LNCaP clone FGC (cell line): ENCODE measurements at regions not wholly inside any gene's neighbourhood (a gene's known extent, or its start where the extent isn't known, plus 50 kb on each side); places are given as distances from the start of the nearest gene placed in this dataset.

Experiments
- DNase-seq: peaks from one replicate; pipeline ENCODE4 v3.0.0-alpha.2; 2011; ENCODE audit warnings: low read depth
- H3K4me3 ChIP-seq: 2 replicates; pipeline ENCODE4 v1.5.1; 2011; ENCODE audit warnings: mild to moderate bottlenecking, low read depth, low read length, control low read depth
- TF ChIP-seq, protein P1 (sequence below): IDR thresholded peaks from 2 replicates; pipeline ENCODE4 v1.5.1; 2012; ENCODE audit warnings: mild to moderate bottlenecking; ENCODE audit not compliant: control insufficient read depth, insufficient read depth; ENCODE audit errors: extremely low read depth

DNA sequence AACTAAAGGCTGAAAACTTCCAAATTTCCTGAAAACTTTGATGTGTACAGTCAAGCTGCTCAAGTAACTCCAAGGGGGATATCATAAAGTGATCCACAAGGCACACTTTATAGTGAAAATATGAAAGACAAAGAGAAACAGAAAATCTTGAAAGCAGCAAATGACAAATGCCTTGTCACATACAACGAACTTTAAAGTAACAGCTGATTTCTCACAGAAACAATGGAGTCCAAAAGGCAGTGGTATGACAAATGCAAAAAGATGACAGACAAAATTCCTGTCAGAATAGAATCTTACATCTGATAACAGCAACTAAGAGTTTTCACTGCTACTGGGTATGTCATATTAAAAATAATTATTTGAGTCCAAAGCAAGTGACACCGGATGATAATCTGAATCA lies 1602.3 kb upstream of the PRR20A start:
- TF ChIP-seq, protein P1, sequence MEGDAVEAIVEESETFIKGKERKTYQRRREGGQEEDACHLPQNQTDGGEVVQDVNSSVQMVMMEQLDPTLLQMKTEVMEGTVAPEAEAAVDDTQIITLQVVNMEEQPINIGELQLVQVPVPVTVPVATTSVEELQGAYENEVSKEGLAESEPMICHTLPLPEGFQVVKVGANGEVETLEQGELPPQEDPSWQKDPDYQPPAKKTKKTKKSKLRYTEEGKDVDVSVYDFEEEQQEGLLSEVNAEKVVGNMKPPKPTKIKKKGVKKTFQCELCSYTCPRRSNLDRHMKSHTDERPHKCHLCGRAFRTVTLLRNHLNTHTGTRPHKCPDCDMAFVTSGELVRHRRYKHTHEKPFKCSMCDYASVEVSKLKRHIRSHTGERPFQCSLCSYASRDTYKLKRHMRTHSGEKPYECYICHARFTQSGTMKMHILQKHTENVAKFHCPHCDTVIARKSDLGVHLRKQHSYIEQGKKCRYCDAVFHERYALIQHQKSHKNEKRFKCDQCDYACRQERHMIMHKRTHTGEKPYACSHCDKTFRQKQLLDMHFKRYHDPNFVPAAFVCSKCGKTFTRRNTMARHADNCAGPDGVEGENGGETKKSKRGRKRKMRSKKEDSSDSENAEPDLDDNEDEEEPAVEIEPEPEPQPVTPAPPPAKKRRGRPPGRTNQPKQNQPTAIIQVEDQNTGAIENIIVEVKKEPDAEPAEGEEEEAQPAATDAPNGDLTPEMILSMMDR, result no peak
- no peak for DNase-seq
- no peak overlapping the region for H3K4me3 ChIP-seq

DNA sequence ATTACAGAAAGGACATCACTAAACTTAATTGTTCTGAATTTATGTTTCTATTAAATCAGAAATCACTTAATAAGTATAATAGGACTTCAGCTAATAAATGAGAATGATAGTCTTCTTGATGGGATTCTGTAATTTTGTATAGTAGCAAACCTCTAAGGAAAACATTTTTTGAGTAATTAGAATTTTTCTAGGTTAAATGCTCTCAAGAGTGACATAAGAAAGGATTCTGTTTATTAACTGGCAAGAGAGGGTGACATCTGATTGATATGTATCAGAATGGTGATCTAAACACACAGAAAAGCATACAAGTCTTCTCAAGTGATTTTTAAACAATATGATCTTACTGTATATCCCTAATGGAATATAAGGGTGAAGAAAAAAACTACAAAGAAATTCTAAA lies 1597.7 kb upstream of the PRR20A start:
- TF ChIP-seq, protein P1, result no peak
- DNase-seq, result no peak
- no peak overlapping the region for H3K4me3 ChIP-seq

DNA sequence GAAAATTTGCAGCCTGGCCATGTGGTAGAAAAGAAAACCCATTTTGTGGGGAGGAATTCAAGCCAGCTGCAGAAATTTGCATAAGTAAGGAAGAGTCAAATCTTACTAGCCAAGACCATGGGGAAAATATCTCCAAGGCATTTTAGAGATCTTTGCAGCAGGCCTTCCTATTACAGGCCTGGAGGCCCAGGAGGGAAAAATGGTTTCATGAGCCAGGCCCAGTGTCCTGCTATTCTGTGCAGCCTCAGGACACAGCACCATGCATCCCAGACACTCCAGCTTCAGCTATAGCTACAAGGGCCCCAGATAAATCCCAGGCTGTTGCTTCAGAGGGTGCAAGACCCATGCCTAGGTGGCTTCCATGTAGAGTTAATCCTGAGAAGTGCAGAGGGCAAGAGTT lies 1590.1 kb upstream of the PRR20A start:
- no peak for DNase-seq
- TF ChIP-seq, protein P1, result no peak
- H3K4me3 ChIP-seq, result no peak overlapping the region

DNA sequence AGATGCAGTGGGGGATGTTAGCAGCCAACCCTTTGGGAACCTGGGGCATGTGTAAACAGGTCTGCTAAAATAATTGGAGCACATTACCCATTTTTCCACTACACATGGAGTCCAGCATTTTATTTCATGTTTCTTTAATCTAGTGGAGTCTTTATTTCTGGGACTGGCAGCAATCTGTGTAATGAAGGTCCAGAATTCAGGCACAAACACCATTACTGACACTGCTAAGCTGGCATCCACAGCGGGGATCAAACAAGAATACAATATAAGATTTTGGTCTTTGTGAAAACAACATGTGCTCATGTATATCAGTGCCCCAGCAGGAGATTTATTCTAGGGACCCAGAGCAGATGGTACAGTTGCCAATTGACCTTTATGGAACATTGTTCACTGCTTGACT lies 1587.0 kb upstream of the PRR20A start:
- no peak overlapping the region for H3K4me3 ChIP-seq
- TF ChIP-seq, protein P1, result no peak
- DNase-seq, result no peak

DNA sequence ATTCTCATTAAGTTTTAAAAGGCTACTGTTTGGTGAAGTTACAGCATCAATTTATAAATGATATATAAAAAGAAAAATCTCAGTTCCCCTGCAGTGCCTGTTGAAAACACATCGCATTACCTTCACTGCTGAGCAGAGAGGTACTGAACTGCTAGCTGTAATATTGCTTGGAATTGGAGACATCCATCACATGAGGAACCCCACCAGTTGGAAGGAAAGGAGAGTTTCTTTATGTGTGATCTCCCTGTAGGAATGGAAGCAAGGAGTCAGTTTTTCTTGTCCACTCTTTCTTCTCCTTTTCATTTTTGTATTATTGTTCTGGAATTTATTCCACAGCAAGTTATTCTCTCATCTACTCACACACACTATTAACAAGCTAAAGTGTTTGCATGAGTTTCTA lies 1586.0 kb upstream of the PRR20A start:
- DNase-seq, result no peak
- H3K4me3 ChIP-seq, result no peak overlapping the region
- TF ChIP-seq, protein P1, result no peak

DNA sequence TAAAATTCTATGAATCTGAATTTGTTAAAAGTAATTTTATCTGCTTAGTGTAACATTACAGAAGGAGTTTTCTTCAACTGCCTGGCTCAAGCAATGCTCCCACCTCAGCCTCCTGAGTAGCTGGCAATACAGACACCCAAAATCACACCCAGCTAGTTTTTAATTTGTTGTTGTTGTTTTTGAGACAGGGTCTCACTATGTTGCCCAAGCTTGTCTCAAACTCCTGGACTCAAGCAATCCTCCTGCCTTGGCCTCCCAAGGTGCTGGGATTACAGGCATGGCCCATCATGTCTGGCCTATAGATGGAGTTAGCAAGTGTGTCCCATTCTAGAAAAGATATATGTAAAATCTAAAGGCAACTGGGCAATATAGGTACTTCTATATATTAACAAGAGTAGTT lies 1580.4 kb upstream of the PRR20A start:
- DNase-seq, result no peak
- no peak overlapping the region for H3K4me3 ChIP-seq
- TF ChIP-seq, protein P1, result no peak

DNA sequence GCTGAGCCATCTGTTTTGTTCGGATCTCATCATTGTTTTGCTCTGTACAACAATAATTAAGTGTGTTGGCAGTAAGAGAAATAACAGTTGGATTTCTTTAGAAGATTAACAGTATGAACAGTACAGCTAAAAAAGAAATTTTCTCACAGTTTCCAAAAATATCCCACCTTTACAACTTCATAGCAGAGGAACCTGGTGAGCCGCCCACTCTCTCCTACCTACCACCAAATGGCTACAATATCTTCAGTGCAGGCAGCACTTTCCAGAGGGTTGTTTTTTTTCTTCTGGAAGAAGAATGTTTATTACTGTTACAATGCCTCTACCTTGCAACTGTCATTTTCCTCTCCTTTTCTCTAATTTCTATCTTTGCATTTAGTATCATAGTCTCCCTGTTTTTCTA lies 1577.5 kb upstream of the PRR20A start:
- no peak for DNase-seq
- H3K4me3 ChIP-seq, result no peak overlapping the region
- TF ChIP-seq, protein P1, result no peak
